Activated T-cell treated with anti-CD3 and anti-CD28 coated beads, Interleukin-2, amount 50 U/mL, for 72 hours (primary cell): ENCODE measurements at regions not wholly inside any gene's neighbourhood (a gene's known extent, or its start where the extent isn't known, plus 50 kb on each side); places are given as distances from the start of the nearest gene placed in this dataset.

Experiments used
- ATAC-seq, 2 donors: fragments of 150-1000 bp; cut with Tn5 transposase; replicated peaks in 1 of 2; 2 replicates each; pipeline ENCODE4 v1.10.0; 2021; ENCODE audit warnings: moderate library complexity in 2 of 2, mild to moderate bottlenecking in 1 of 2
- DNase-seq, 2 donors: peaks; one replicate each; pipeline ENCODE4 v3.0.0; 2021 to 2022; ENCODE audit warnings: mixed read lengths in 1 of 2
- H3K27ac Mint-ChIP-seq: one replicate; pipeline ENCODE4 v1.8.0; 2022; ENCODE audit warnings: mild to moderate bottlenecking, moderate library complexity, mixed read lengths
- H3K27me3 Mint-ChIP-seq: one replicate; pipeline ENCODE4 v1.8.0; 2022; ENCODE audit warnings: low read depth, mixed read lengths
- H3K36me3 Mint-ChIP-seq, 2 donors: one replicate each; pipeline ENCODE4 v1.8.0; 2022; ENCODE audit warnings: mixed read lengths in 2 of 2, mild to moderate bottlenecking in 1 of 2; ENCODE audit not compliant: insufficient read depth in 2 of 2
- H3K4me1 Mint-ChIP-seq: one replicate; pipeline ENCODE4 v1.8.0; 2022; ENCODE audit warnings: low read depth, mixed read lengths
- H3K4me3 Mint-ChIP-seq, 2 donors: one replicate each; pipeline ENCODE4 v1.8.0; 2022; ENCODE audit warnings: mild to moderate bottlenecking in 2 of 2, mixed read lengths in 2 of 2, moderate library complexity in 2 of 2
- H3K9me3 Mint-ChIP-seq, 2 donors: one replicate each; pipeline ENCODE4 v1.8.0; 2022; ENCODE audit warnings: mixed read lengths in 2 of 2

DNA sequence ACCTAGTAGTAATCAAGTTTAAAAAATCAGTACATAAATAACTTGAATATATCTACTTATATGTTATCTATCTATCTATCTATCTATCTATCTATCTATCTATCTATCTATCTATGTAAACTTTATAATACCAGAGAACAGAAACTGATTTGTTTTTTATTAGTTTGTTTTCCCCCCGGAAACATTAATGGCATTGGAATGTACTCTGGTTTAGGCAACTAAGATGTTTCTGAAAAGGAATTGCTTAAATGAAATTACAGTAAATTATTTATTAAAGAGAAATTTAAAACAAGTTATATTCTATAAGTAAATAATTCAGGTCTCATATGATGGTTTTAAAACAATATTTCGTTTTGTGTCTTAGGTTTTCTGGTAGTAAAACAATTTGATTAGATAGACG is 681.0 kb upstream of the ADAMTS5 start:
- H3K27me3 Mint-ChIP-seq = no peaks in the 10 kb centered on the region
- no peak overlapping the region for H3K4me3 Mint-ChIP-seq
- no peaks in the 10 kb centered on the region for H3K36me3 Mint-ChIP-seq
- DNase-seq (no peak), ATAC-seq (no peak)
- H3K27ac Mint-ChIP-seq = no peak overlapping the region
- H3K4me1 Mint-ChIP-seq = no peaks in the 10 kb centered on the region
- H3K9me3 Mint-ChIP-seq = peaks cover 0 to 7% of the 10 kb centered on the region in 2 donors

DNA sequence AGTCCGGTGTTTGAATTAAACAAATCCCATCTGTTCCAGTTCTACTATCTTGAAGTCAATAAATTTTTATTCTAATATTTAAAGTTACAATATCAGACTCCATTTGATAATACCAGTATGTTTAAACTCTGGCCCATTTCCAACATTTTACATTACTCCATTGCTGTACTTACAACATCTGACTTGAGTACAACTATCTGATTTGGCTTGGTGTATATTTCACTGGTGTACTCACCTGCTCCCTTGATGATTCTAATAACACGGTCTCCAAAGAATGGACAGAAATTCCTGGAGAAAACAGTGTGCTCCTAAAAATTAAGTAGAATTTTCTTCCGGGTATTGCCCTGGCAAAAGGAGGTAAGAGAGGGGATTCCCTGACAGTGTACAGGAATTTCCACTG is 680.5 kb upstream of the ADAMTS5 start:
- H3K4me3 Mint-ChIP-seq = no peak overlapping the region
- peaks cover 0 to 7% of the 10 kb centered on the region in 2 donors for H3K9me3 Mint-ChIP-seq
- H3K4me1 Mint-ChIP-seq = no peaks in the 10 kb centered on the region
- ATAC-seq = no peak
- DNase-seq = no peak
- H3K27ac Mint-ChIP-seq = no peak overlapping the region
- H3K27me3 Mint-ChIP-seq = no peaks in the 10 kb centered on the region
- no peaks in the 10 kb centered on the region for H3K36me3 Mint-ChIP-seq

DNA sequence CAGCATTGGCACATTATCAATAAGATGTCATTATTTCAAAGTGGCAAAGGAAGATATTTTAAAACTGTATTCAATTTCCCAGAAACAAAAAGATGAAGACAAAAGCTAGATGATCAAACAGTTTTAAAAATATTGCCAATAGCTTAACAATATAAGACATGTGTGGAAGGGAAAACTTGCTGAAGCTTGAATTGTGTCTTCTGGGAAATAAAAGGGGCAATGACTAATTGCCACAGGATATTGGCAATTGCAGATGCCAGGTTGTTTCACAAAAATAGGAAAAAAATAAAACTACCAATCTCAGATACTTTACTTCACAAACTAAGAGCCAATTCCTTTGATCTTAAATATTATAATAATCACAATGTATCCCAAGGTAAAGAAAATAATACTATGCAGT is 679.8 kb upstream of the ADAMTS5 start:
- no peak for ATAC-seq
- no peak for DNase-seq
- Mint-ChIP-seq H3K36me3 (no peaks in the 10 kb centered on the region), H3K4me1 (no peaks in the 10 kb centered on the region), H3K9me3 (peaks cover 0 to 7% of the 10 kb centered on the region in 2 donors), H3K27ac (no peak overlapping the region), H3K4me3 (no peak overlapping the region), H3K27me3 (no peaks in the 10 kb centered on the region)

GRCh38 chr21:27646056-27646455 is 679.2 kb upstream of the ADAMTS5 start:
- H3K27me3 Mint-ChIP-seq = no peaks in the 10 kb centered on the region
- H3K4me3 Mint-ChIP-seq = no peak overlapping the region
- no peaks in the 10 kb centered on the region for H3K4me1 Mint-ChIP-seq
- peaks cover 0 to 7% of the 10 kb centered on the region in 2 donors for H3K9me3 Mint-ChIP-seq
- H3K27ac Mint-ChIP-seq = no peak overlapping the region
- DNase-seq = no peak
- ATAC-seq = no peak
- H3K36me3 Mint-ChIP-seq = no peaks in the 10 kb centered on the region

- Mint-ChIP-seq H3K4me3 (no peak overlapping the region), H3K36me3 (no peaks in the 10 kb centered on the region), H3K9me3 (peaks cover 0 to 9% of the 10 kb centered on the region in 2 donors), H3K4me1 (no peaks in the 10 kb centered on the region), H3K27me3 (no peaks in the 10 kb centered on the region), H3K27ac (no peak overlapping the region)
- DNase-seq = no peak
- ATAC-seq = no peak
These were observed 678.4 kb upstream of the ADAMTS5 start for GRCh38 chr21:27645285-27645684.

- ATAC-seq (no peak), DNase-seq (no peak)
- Mint-ChIP-seq H3K27ac (no peak overlapping the region), H3K27me3 (no peaks in the 10 kb centered on the region), H3K4me1 (no peaks in the 10 kb centered on the region), H3K9me3 (peaks cover 0 to 9% of the 10 kb centered on the region in 2 donors), H3K36me3 (no peaks in the 10 kb centered on the region), H3K4me3 (no peak overlapping the region)
These were observed 676.4 kb upstream of the ADAMTS5 start for GRCh38 chr21:27643326-27643725.

DNA sequence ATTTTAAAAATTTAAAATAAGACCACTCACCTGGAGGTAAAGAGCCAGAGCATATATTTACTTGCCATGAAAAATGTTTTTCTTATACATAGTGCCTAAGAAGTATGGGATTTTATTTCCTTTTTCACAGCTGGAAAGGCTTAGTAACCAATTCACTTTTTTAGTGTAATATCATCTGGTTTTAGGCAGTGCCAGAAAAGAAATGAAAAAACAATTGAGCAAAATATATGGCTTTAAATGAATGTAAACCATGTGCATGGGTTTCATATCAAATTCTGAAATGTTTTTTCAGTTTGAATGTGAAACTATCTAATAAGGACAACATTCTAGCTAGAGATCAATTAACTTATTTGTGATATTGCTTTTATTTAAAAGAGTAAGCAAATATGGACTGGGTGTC is 672.4 kb upstream of the ADAMTS5 start:
- no peak overlapping the region for H3K4me3 Mint-ChIP-seq
- no peak for DNase-seq
- H3K36me3 Mint-ChIP-seq = no peaks in the 10 kb centered on the region
- peaks cover 5 to 15% of the 10 kb centered on the region in 2 donors for H3K9me3 Mint-ChIP-seq
- no peak for ATAC-seq
- no peak overlapping the region for H3K27ac Mint-ChIP-seq
- no peaks in the 10 kb centered on the region for H3K4me1 Mint-ChIP-seq
- no peaks in the 10 kb centered on the region for H3K27me3 Mint-ChIP-seq

- no peak overlapping the region for H3K4me3 Mint-ChIP-seq
- DNase-seq = no peak
- H3K27ac Mint-ChIP-seq = no peak overlapping the region
- H3K36me3 Mint-ChIP-seq = no peaks in the 10 kb centered on the region
- no peaks in the 10 kb centered on the region for H3K27me3 Mint-ChIP-seq
- H3K9me3 Mint-ChIP-seq = peaks cover 5 to 11% of the 10 kb centered on the region in 2 donors
- H3K4me1 Mint-ChIP-seq = no peaks in the 10 kb centered on the region
- ATAC-seq = no peak
These were observed 669.8 kb upstream of the ADAMTS5 start for GRCh38 chr21:27636656-27637055.

GRCh38 chr21:27633631-27634030 is 666.7 kb upstream of the ADAMTS5 start:
- Mint-ChIP-seq H3K27ac (no peak overlapping the region), H3K9me3 (peaks cover 5 to 6% of the 10 kb centered on the region in 2 donors), H3K36me3 (no peaks in the 10 kb centered on the region), H3K4me1 (no peaks in the 10 kb centered on the region), H3K4me3 (no peak overlapping the region), H3K27me3 (no peaks in the 10 kb centered on the region)
- DNase-seq = no peak
- no peak for ATAC-seq

- H3K27ac Mint-ChIP-seq = no peak overlapping the region
- no peaks in the 10 kb centered on the region for H3K36me3 Mint-ChIP-seq
- DNase-seq (no peak), ATAC-seq (no peak)
- no peaks in the 10 kb centered on the region for H3K4me1 Mint-ChIP-seq
- no peaks in the 10 kb centered on the region for H3K27me3 Mint-ChIP-seq
- peaks cover 2 to 5% of the 10 kb centered on the region in 2 donors for H3K9me3 Mint-ChIP-seq
- H3K4me3 Mint-ChIP-seq = no peak overlapping the region
These were observed 664.6 kb upstream of the ADAMTS5 start for GRCh38 chr21:27631471-27631870.

- Mint-ChIP-seq H3K36me3 (no peaks in the 10 kb centered on the region), H3K9me3 (peaks cover 2 to 6% of the 10 kb centered on the region in 2 donors), H3K4me1 (no peaks in the 10 kb centered on the region), H3K27ac (no peak overlapping the region), H3K4me3 (no peak overlapping the region), H3K27me3 (no peaks in the 10 kb centered on the region)
- no peak for DNase-seq
- no peak for ATAC-seq
These were observed 655.7 kb upstream of the ADAMTS5 start for GRCh38 chr21:27622631-27623030.

DNA sequence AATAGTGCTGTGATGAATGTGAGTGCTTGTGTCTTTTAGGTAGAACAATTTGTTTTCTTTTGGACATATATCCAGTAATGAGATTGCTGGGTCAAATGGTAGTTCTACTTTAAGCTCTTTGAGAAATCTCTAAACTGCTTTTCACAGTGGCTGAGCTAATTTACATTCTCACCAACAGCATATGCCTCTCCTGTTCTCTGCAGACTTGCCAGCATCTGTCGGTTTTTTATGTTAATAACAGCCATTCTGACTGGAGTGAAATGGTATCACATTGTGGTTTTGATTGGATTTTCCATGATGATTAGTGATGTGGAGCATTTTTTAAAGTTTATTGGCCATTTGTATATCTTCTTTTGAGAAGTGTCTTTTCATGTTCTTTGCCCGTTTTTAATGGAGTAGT is 647.3 kb upstream of the ADAMTS5 start:
- H3K36me3 Mint-ChIP-seq = peaks cover 0 to 7% of the 10 kb centered on the region in 2 donors
- ATAC-seq = no peak
- H3K27me3 Mint-ChIP-seq = no peaks in the 10 kb centered on the region

DNA sequence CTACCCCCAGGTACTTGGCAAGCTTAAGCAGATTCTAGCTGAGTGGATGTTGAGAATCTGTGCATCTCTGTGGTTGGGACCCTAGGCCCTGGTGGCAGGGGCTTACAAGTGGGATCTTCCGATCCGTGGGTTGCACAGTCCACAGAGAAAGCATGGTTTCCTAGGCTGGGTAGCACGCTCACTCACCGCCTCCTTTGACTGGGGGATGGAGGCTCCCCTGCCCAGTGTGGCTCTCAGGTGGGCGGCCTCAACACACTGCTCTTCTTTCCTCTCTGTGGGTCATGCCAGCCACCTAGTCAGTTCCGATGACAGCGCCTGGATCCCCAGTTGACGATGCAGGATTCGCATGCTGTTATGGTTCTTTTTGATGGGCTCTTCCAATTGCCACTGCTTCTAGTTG is 639.5 kb upstream of the ADAMTS5 start:
- no peak for DNase-seq
- Mint-ChIP-seq H3K36me3 (peaks cover 0 to 2% of the 10 kb centered on the region in 2 donors), H3K4me1 (no peaks in the 10 kb centered on the region), H3K27ac (no peak overlapping the region), H3K9me3 (peaks cover 15 to 22% of the 10 kb centered on the region in 2 donors), H3K4me3 (no peak overlapping the region), H3K27me3 (no peaks in the 10 kb centered on the region)
- no peak for ATAC-seq

More for the DNA sequence above, 647.3 kb upstream of the ADAMTS5 start:
- no peak for DNase-seq
- no peak overlapping the region for H3K4me3 Mint-ChIP-seq
- H3K9me3 Mint-ChIP-seq = peaks cover 6 to 7% of the 10 kb centered on the region in 2 donors
- no peak overlapping the region for H3K27ac Mint-ChIP-seq
- H3K4me1 Mint-ChIP-seq = no peaks in the 10 kb centered on the region

DNA sequence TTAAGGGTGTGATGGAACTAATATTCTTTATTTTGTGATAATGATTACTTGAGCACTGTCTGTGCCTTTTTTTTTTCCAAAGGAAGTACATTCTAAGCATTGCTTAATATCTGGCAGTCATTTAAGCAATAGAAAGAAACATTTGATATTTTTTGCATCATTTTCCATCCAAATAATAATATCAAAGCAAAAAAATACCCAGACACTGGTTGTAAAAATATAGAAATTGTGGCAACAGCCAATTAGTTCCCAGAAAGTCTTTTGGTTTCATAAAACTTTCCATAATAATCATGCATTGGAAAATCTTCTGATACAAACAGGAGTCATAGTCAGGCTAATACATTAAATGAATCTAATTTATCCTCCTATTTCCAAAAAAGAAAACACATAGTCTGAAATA is 629.3 kb upstream of the ADAMTS5 start:
- Mint-ChIP-seq H3K27ac (no peak overlapping the region), H3K9me3 (peaks cover 6 to 11% of the 10 kb centered on the region in 2 donors), H3K36me3 (peaks cover 0 to 1% of the 10 kb centered on the region in 2 donors), H3K27me3 (no peaks in the 10 kb centered on the region), H3K4me3 (no peak overlapping the region), H3K4me1 (no peaks in the 10 kb centered on the region)
- ATAC-seq (no peak), DNase-seq (no peak)
